ENCODE measurements at regions not wholly inside any gene's neighbourhood (a gene's known extent, or its start where the extent isn't known, plus 50 kb on each side); places are given as distances from the start of the nearest gene placed in this dataset.

DNA sequence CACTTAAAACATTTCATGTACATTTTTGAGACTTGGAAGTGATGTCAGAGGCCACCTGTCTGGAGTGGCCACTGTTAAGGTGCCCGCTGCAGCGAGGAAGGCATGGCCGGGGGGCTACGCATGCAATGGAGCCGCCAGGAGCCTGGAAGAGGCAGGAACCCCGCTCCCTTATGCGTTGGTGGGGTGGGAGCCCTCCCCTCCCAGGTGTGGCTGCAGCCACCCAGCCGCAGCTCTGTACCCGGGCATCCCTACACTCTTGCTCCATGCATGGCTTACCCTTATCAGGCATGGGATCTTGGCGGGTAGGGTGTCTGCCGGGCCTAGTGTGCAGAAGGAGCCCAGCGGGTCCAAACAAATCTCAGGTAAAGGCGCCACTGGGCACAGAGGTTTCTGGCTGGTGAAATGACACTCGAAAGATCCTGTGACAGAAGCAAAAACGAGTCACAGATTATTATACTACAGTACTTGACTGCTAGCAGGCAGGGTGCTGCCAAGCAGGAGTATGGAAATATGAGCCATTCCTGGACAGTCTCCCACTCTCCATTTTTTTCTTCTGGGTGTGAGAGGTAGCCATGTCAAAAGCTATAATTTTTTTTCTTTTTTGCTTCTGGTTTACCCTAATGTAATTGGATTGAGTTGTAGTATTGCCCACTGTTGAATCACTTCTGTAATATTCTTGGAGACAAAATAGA, 1606.3 kb upstream of the MIR17HG start:
- Histone ChIP-seq H3K9me3 (ENCODE audit: insufficient read depth, low read length) (no peaks in the 10 kb centered on the region), H3K79me2 (ENCODE audit: low read length) (no peaks in the 10 kb centered on the region), H3K4me2 (ENCODE audit: low read length) (no peak overlapping the region), H3K27ac (ENCODE audit: low read length) (no peak overlapping the region), H3K36me3 (replicated peaks; ENCODE audit: low read depth, low read length) (no peaks in the 10 kb centered on the region), H4K20me1 (ENCODE audit: insufficient read depth, low read length) (no peaks in the 10 kb centered on the region), H3K4me3 (ENCODE audit: low read length) (no peak overlapping the region), H2AFZ (ENCODE audit: low read depth, low read length) (no peak overlapping the region), H3K27me3 (ENCODE audit: low read depth, low read length) (no peaks in the 10 kb centered on the region), H3K4me1 (ENCODE audit: low read length) (no peaks in the 10 kb centered on the region), H3K9ac (ENCODE audit: low read length) (no peak overlapping the region)
- TF ChIP-seq CTCF (IDR thresholded peaks at IDR 0.05; ENCODE audit: low read depth, low read length) (no peak), EZH2phosphoT487 (IDR thresholded peaks at IDR 0.05; ENCODE audit: low read depth) (no peak)

DNA sequence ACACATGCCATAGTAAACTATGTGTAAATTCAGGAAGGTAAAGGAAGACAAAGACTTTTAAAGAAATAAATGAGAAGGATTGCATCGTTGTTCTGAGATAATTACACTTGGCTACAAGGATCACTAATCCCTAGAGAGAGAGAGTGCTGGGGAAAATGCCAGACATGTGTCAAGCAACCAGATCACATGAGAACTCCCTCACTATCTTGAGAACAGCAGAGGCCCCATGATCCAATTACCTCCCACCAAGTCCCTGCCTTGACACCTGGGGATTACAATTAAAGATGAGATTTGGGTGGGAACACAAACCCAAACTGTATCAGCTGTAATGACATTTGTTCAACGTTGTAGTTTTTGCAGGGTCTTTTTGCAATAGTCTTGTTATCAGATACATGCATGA, 1600.9 kb upstream of the MIR17HG start:
- no peak for TF ChIP-seq CTCF (IDR thresholded peaks at IDR 0.05; ENCODE audit: low read depth, low read length)
- no peak for TF ChIP-seq EZH2phosphoT487 (IDR thresholded peaks at IDR 0.05; ENCODE audit: low read depth)
- H3K9ac ChIP-seq (ENCODE audit: low read length) = no peak overlapping the region
- no peak overlapping the region for H2AFZ ChIP-seq (ENCODE audit: low read depth, low read length)
- H3K79me2 ChIP-seq (ENCODE audit: low read length) = no peaks in the 10 kb centered on the region
- no peak overlapping the region for H3K4me2 ChIP-seq (ENCODE audit: low read length)
- H4K20me1 ChIP-seq (ENCODE audit: insufficient read depth, low read length) = no peaks in the 10 kb centered on the region
- no peak overlapping the region for H3K4me3 ChIP-seq (ENCODE audit: low read length)
- no peaks in the 10 kb centered on the region for H3K27me3 ChIP-seq (ENCODE audit: low read depth, low read length)
- H3K27ac ChIP-seq (ENCODE audit: low read length) = no peak overlapping the region
- H3K36me3 ChIP-seq (replicated peaks; ENCODE audit: low read depth, low read length) = no peaks in the 10 kb centered on the region
- H3K9me3 ChIP-seq (ENCODE audit: insufficient read depth, low read length) = no peaks in the 10 kb centered on the region
- H3K4me1 ChIP-seq (ENCODE audit: low read length) = no peaks in the 10 kb centered on the region

- Histone ChIP-seq H3K9me3 (ENCODE audit: insufficient read depth, low read length) (no peaks in the 10 kb centered on the region), H3K27me3 (ENCODE audit: low read depth, low read length) (no peaks in the 10 kb centered on the region), H3K27ac (ENCODE audit: low read length) (no peak overlapping the region), H3K36me3 (replicated peaks; ENCODE audit: low read depth, low read length) (no peaks in the 10 kb centered on the region), H3K4me1 (ENCODE audit: low read length) (no peaks in the 10 kb centered on the region), H3K4me2 (ENCODE audit: low read length) (no peak overlapping the region), H3K4me3 (ENCODE audit: low read length) (no peak overlapping the region), H2AFZ (ENCODE audit: low read depth, low read length) (no peak overlapping the region), H3K79me2 (ENCODE audit: low read length) (no peaks in the 10 kb centered on the region), H4K20me1 (ENCODE audit: insufficient read depth, low read length) (no peaks in the 10 kb centered on the region), H3K9ac (ENCODE audit: low read length) (no peak overlapping the region)
- TF ChIP-seq EZH2phosphoT487 (IDR thresholded peaks at IDR 0.05; ENCODE audit: low read depth) (no peak), CTCF (IDR thresholded peaks at IDR 0.05; ENCODE audit: low read depth, low read length) (no peak)
These were observed 1598.8 kb upstream of the MIR17HG start for GRCh38 chr13:89748716-89749115.

GRCh38 chr13:89749888-89750287, 1597.6 kb upstream of the MIR17HG start:
- H3K4me1 ChIP-seq (ENCODE audit: low read length) = no peaks in the 10 kb centered on the region
- H3K9me3 ChIP-seq (ENCODE audit: insufficient read depth, low read length) = no peaks in the 10 kb centered on the region
- H3K4me3 ChIP-seq (ENCODE audit: low read length) = no peak overlapping the region
- no peak overlapping the region for H3K27ac ChIP-seq (ENCODE audit: low read length)
- no peak for TF ChIP-seq CTCF (IDR thresholded peaks at IDR 0.05; ENCODE audit: low read depth, low read length)
- TF ChIP-seq EZH2phosphoT487 (IDR thresholded peaks at IDR 0.05; ENCODE audit: low read depth) = no peak
- H2AFZ ChIP-seq (ENCODE audit: low read depth, low read length) = no peak overlapping the region
- no peak overlapping the region for H3K9ac ChIP-seq (ENCODE audit: low read length)
- H3K36me3 ChIP-seq (replicated peaks; ENCODE audit: low read depth, low read length) = no peaks in the 10 kb centered on the region
- no peaks in the 10 kb centered on the region for H3K79me2 ChIP-seq (ENCODE audit: low read length)
- H3K27me3 ChIP-seq (ENCODE audit: low read depth, low read length) = no peaks in the 10 kb centered on the region
- no peak overlapping the region for H3K4me2 ChIP-seq (ENCODE audit: low read length)
- no peaks in the 10 kb centered on the region for H4K20me1 ChIP-seq (ENCODE audit: insufficient read depth, low read length)

Measured in OCI-LY3 (cell line).